ENCODE measurements at regions not wholly inside any gene's neighbourhood (a gene's known extent, or its start where the extent isn't known, plus 50 kb on each side); places are given as distances from the start of the nearest gene placed in this dataset.

GRCh38 chr1:37258068-37258467 is 216.3 kb upstream of the ZC3H12A start:
- Histone ChIP-seq H3K27me3 (ENCODE audit: control insufficient read depth in 1 of 2, insufficient read depth in 2 of 2, low read length in 2 of 2) (peaks cover 0 to 4% of the 10 kb centered on the region in 2 donors), H3K9me3 (ENCODE audit: control insufficient read depth in 2 of 2, insufficient read depth in 1 of 2, low read depth in 1 of 2, low read length in 1 of 2) (no peaks in the 10 kb centered on the region), H3K27ac (ENCODE audit: low read depth in 2 of 2, low read length in 1 of 2) (no peak overlapping the region), H3K36me3 (ENCODE audit: control insufficient read depth in 2 of 2, insufficient read depth in 2 of 2, low read length in 1 of 2) (no peaks in the 10 kb centered on the region), H3K4me1 (ENCODE audit: control insufficient read depth in 2 of 2, insufficient read depth in 2 of 2, low read length in 1 of 2) (no peaks in the 10 kb centered on the region), H3K4me3 (ENCODE audit: low read depth in 1 of 2, low read length in 2 of 2) (no peak overlapping the region)
- WGBS, 2 donors, result 35 to 42% methylated on average over 6 of the region's 6 CpGs

- Histone ChIP-seq H3K9me3 (ENCODE audit: control insufficient read depth in 2 of 2, insufficient read depth in 1 of 2, low read depth in 1 of 2, low read length in 1 of 2) (peaks cover 0 to 2% of the 10 kb centered on the region in 2 donors), H3K27ac (ENCODE audit: low read depth in 2 of 2, low read length in 1 of 2) (no peak overlapping the region), H3K36me3 (ENCODE audit: control insufficient read depth in 2 of 2, insufficient read depth in 2 of 2, low read length in 1 of 2) (no peaks in the 10 kb centered on the region), H3K4me1 (ENCODE audit: control insufficient read depth in 2 of 2, insufficient read depth in 2 of 2, low read length in 1 of 2) (no peaks in the 10 kb centered on the region), H3K4me3 (ENCODE audit: low read depth in 1 of 2, low read length in 2 of 2) (no peak overlapping the region), H3K27me3 (ENCODE audit: control insufficient read depth in 1 of 2, insufficient read depth in 2 of 2, low read length in 2 of 2) (peaks cover 0 to 4% of the 10 kb centered on the region in 2 donors)
- 46 to 65% methylated on average over 2 of the region's 2 CpGs for WGBS, 2 donors
Measured at GRCh38 chr1:37259019-37259418, 215.4 kb upstream of the ZC3H12A start.

- 67 to 68% methylated on average over 2 of the region's 2 CpGs for WGBS, 2 donors
- no peak overlapping the region for H3K4me3 ChIP-seq (ENCODE audit: low read depth in 1 of 2, low read length in 2 of 2)
- peaks cover 0 to 4% of the 10 kb centered on the region in 2 donors for H3K27me3 ChIP-seq (ENCODE audit: control insufficient read depth in 1 of 2, insufficient read depth in 2 of 2, low read length in 2 of 2)
- no peak overlapping the region for H3K27ac ChIP-seq (ENCODE audit: low read depth in 2 of 2, low read length in 1 of 2)
- peaks cover 0 to 2% of the 10 kb centered on the region in 2 donors for H3K9me3 ChIP-seq (ENCODE audit: control insufficient read depth in 2 of 2, insufficient read depth in 1 of 2, low read depth in 1 of 2, low read length in 1 of 2)
- H3K4me1 ChIP-seq (ENCODE audit: control insufficient read depth in 2 of 2, insufficient read depth in 2 of 2, low read length in 1 of 2), result no peaks in the 10 kb centered on the region
- no peaks in the 10 kb centered on the region for H3K36me3 ChIP-seq (ENCODE audit: control insufficient read depth in 2 of 2, insufficient read depth in 2 of 2, low read length in 1 of 2)
Measured at GRCh38 chr1:37261129-37261528, 213.3 kb upstream of the ZC3H12A start.

GRCh38 chr1:37262439-37263170 is 211.8 kb upstream of the ZC3H12A start:
- Histone ChIP-seq H3K9me3 (ENCODE audit: control insufficient read depth in 2 of 2, insufficient read depth in 1 of 2, low read depth in 1 of 2, low read length in 1 of 2) (peaks cover 0 to 2% of the 10 kb centered on the region in 2 donors), H3K4me3 (ENCODE audit: low read depth in 1 of 2, low read length in 2 of 2) (no peak overlapping the region), H3K36me3 (ENCODE audit: control insufficient read depth in 2 of 2, insufficient read depth in 2 of 2, low read length in 1 of 2) (no peaks in the 10 kb centered on the region), H3K27me3 (ENCODE audit: control insufficient read depth in 1 of 2, insufficient read depth in 2 of 2, low read length in 2 of 2) (peaks cover 0 to 4% of the 10 kb centered on the region in 2 donors), H3K27ac (ENCODE audit: low read depth in 2 of 2, low read length in 1 of 2) (no peak overlapping the region), H3K4me1 (ENCODE audit: control insufficient read depth in 2 of 2, insufficient read depth in 2 of 2, low read length in 1 of 2) (no peaks in the 10 kb centered on the region)
- 38 to 51% methylated on average over 6 of the region's 6 CpGs for WGBS, 2 donors

GRCh38 chr1:37265156-37265555 is 209.2 kb upstream of the ZC3H12A start:
- H3K27ac ChIP-seq (ENCODE audit: low read depth in 2 of 2, low read length in 1 of 2), result no peak overlapping the region
- peaks cover 0 to 2% of the 10 kb centered on the region in 2 donors for H3K9me3 ChIP-seq (ENCODE audit: control insufficient read depth in 2 of 2, insufficient read depth in 1 of 2, low read depth in 1 of 2, low read length in 1 of 2)
- H3K4me1 ChIP-seq (ENCODE audit: control insufficient read depth in 2 of 2, insufficient read depth in 2 of 2, low read length in 1 of 2), result no peaks in the 10 kb centered on the region
- no peaks in the 10 kb centered on the region for H3K27me3 ChIP-seq (ENCODE audit: control insufficient read depth in 1 of 2, insufficient read depth in 2 of 2, low read length in 2 of 2)
- WGBS, 2 donors, result 64 to 86% methylated on average over 2 to 3 of the region's 3 CpGs
- no peak overlapping the region for H3K4me3 ChIP-seq (ENCODE audit: low read depth in 1 of 2, low read length in 2 of 2)
- no peaks in the 10 kb centered on the region for H3K36me3 ChIP-seq (ENCODE audit: control insufficient read depth in 2 of 2, insufficient read depth in 2 of 2, low read length in 1 of 2)

- no peak overlapping the region for H3K27ac ChIP-seq (ENCODE audit: low read depth in 2 of 2, low read length in 1 of 2)
- no peaks in the 10 kb centered on the region for H3K4me1 ChIP-seq (ENCODE audit: control insufficient read depth in 2 of 2, insufficient read depth in 2 of 2, low read length in 1 of 2)
- H3K27me3 ChIP-seq (ENCODE audit: control insufficient read depth in 1 of 2, insufficient read depth in 2 of 2, low read length in 2 of 2), result no peaks in the 10 kb centered on the region
- no peak overlapping the region for H3K4me3 ChIP-seq (ENCODE audit: low read depth in 1 of 2, low read length in 2 of 2)
- peaks cover 0 to 2% of the 10 kb centered on the region in 2 donors for H3K9me3 ChIP-seq (ENCODE audit: control insufficient read depth in 2 of 2, insufficient read depth in 1 of 2, low read depth in 1 of 2, low read length in 1 of 2)
- WGBS, 2 donors, result 50 to 58% methylated on average over 10 of the region's 10 CpGs
- H3K36me3 ChIP-seq (ENCODE audit: control insufficient read depth in 2 of 2, insufficient read depth in 2 of 2, low read length in 1 of 2), result no peaks in the 10 kb centered on the region
Measured at GRCh38 chr1:37265786-37266667, 208.4 kb upstream of the ZC3H12A start.

- H3K27ac ChIP-seq (ENCODE audit: low read depth in 2 of 2, low read length in 1 of 2), result no peak overlapping the region
- H3K36me3 ChIP-seq (ENCODE audit: control insufficient read depth in 2 of 2, insufficient read depth in 2 of 2, low read length in 1 of 2), result no peaks in the 10 kb centered on the region
- WGBS, 2 donors, result 56 to 57% methylated on average over 10 of the region's 10 CpGs
- H3K4me1 ChIP-seq (ENCODE audit: control insufficient read depth in 2 of 2, insufficient read depth in 2 of 2, low read length in 1 of 2), result no peaks in the 10 kb centered on the region
- no peaks in the 10 kb centered on the region for H3K27me3 ChIP-seq (ENCODE audit: control insufficient read depth in 1 of 2, insufficient read depth in 2 of 2, low read length in 2 of 2)
- H3K9me3 ChIP-seq (ENCODE audit: control insufficient read depth in 2 of 2, insufficient read depth in 1 of 2, low read depth in 1 of 2, low read length in 1 of 2), result peaks cover 0 to 2% of the 10 kb centered on the region in 2 donors
- H3K4me3 ChIP-seq (ENCODE audit: low read depth in 1 of 2, low read length in 2 of 2), result no peak overlapping the region
Measured at GRCh38 chr1:37267111-37267835, 207.1 kb upstream of the ZC3H12A start.

GRCh38 chr1:37270639-37271038 is 203.7 kb upstream of the ZC3H12A start:
- Histone ChIP-seq H3K9me3 (ENCODE audit: control insufficient read depth in 2 of 2, insufficient read depth in 1 of 2, low read depth in 1 of 2, low read length in 1 of 2) (no peaks in the 10 kb centered on the region), H3K27me3 (ENCODE audit: control insufficient read depth in 1 of 2, insufficient read depth in 2 of 2, low read length in 2 of 2) (no peaks in the 10 kb centered on the region), H3K4me3 (ENCODE audit: low read depth in 1 of 2, low read length in 2 of 2) (no peak overlapping the region), H3K27ac (ENCODE audit: low read depth in 2 of 2, low read length in 1 of 2) (no peak overlapping the region), H3K4me1 (ENCODE audit: control insufficient read depth in 2 of 2, insufficient read depth in 2 of 2, low read length in 1 of 2) (no peaks in the 10 kb centered on the region), H3K36me3 (ENCODE audit: control insufficient read depth in 2 of 2, insufficient read depth in 2 of 2, low read length in 1 of 2) (no peaks in the 10 kb centered on the region)
- WGBS, 2 donors, result 54 to 57% methylated on average over 3 of the region's 3 CpGs

GRCh38 chr1:37272626-37273025 is 201.8 kb upstream of the ZC3H12A start:
- no peaks in the 10 kb centered on the region for H3K36me3 ChIP-seq (ENCODE audit: control insufficient read depth in 2 of 2, insufficient read depth in 2 of 2, low read length in 1 of 2)
- H3K4me1 ChIP-seq (ENCODE audit: control insufficient read depth in 2 of 2, insufficient read depth in 2 of 2, low read length in 1 of 2), result no peaks in the 10 kb centered on the region
- no peaks in the 10 kb centered on the region for H3K27me3 ChIP-seq (ENCODE audit: control insufficient read depth in 1 of 2, insufficient read depth in 2 of 2, low read length in 2 of 2)
- WGBS, 2 donors, result 66 to 70% methylated on average over 8 of the region's 8 CpGs
- H3K4me3 ChIP-seq (ENCODE audit: low read depth in 1 of 2, low read length in 2 of 2), result no peak overlapping the region
- H3K9me3 ChIP-seq (ENCODE audit: control insufficient read depth in 2 of 2, insufficient read depth in 1 of 2, low read depth in 1 of 2, low read length in 1 of 2), result no peaks in the 10 kb centered on the region
- H3K27ac ChIP-seq (ENCODE audit: low read depth in 2 of 2, low read length in 1 of 2), result no peak overlapping the region

All from esophagus (tissue), 2 donors.